ENCODE measurements at regions not wholly inside any gene's neighbourhood (a gene's known extent, or its start where the extent isn't known, plus 50 kb on each side); places are given as distances from the start of the nearest gene placed in this dataset.
"Not testable (repeated sequence)": the region's sequence is repeated elsewhere in the genome, so short reads cannot be mapped to it uniquely, and the experiment has no call there.

GRCh38 chr18:75700561-75700960 lies 273.1 kb upstream of the SMIM21 start:
- no peak for DNase-seq (ENCODE audit: extremely low read depth, low read depth)

GRCh38 chr18:75698861-75699260 lies 271.4 kb upstream of the SMIM21 start:
- no peak for DNase-seq (ENCODE audit: extremely low read depth, low read depth)

- DNase-seq (ENCODE audit: extremely low read depth, low read depth) = no peak
Observed at GRCh38 chr18:75697493-75697892, 270.0 kb upstream of the SMIM21 start.

GRCh38 chr18:75696391-75696790 lies 268.9 kb upstream of the SMIM21 start:
- no peak for DNase-seq (ENCODE audit: extremely low read depth, low read depth)

GRCh38 chr18:75694292-75694691 lies 266.8 kb upstream of the SMIM21 start:
- DNase-seq (ENCODE audit: extremely low read depth, low read depth) = no peak

GRCh38 chr18:75691483-75691882 lies 264.0 kb upstream of the SMIM21 start:
- no peak for DNase-seq (ENCODE audit: extremely low read depth, low read depth)

GRCh38 chr18:75690283-75690682 lies 262.8 kb upstream of the SMIM21 start:
- not testable (repeated sequence) for DNase-seq (ENCODE audit: extremely low read depth, low read depth)

GRCh38 chr18:75687626-75688025 lies 260.1 kb upstream of the SMIM21 start:
- no peak for DNase-seq (ENCODE audit: extremely low read depth, low read depth)

- DNase-seq (ENCODE audit: extremely low read depth, low read depth) = no peak
Observed at GRCh38 chr18:75683426-75683825, 255.9 kb upstream of the SMIM21 start.

- DNase-seq (ENCODE audit: extremely low read depth, low read depth) = no peak
Observed at GRCh38 chr18:75681538-75682115, 254.1 kb upstream of the SMIM21 start.

- no peak for DNase-seq (ENCODE audit: extremely low read depth, low read depth)
Observed at GRCh38 chr18:75679331-75679730, 251.8 kb upstream of the SMIM21 start.

- no peak for DNase-seq (ENCODE audit: extremely low read depth, low read depth)
Observed at GRCh38 chr18:75678627-75679026, 251.1 kb upstream of the SMIM21 start.

GRCh38 chr18:75677696-75678455 lies 250.4 kb upstream of the SMIM21 start:
- no peak for DNase-seq (ENCODE audit: extremely low read depth, low read depth)

- no peak for DNase-seq (ENCODE audit: extremely low read depth, low read depth)
Observed at GRCh38 chr18:75660932-75661331, 233.4 kb upstream of the SMIM21 start.

- DNase-seq (ENCODE audit: extremely low read depth, low read depth) = no peak
Observed at GRCh38 chr18:75659535-75660023, 232.1 kb upstream of the SMIM21 start.

- DNase-seq (ENCODE audit: extremely low read depth, low read depth) = no peak
Observed at GRCh38 chr18:75658330-75658729, 230.8 kb upstream of the SMIM21 start.

GRCh38 chr18:75656563-75657247 lies 229.2 kb upstream of the SMIM21 start:
- DNase-seq (ENCODE audit: extremely low read depth, low read depth) = no peak

GRCh38 chr18:75656035-75656434 lies 228.5 kb upstream of the SMIM21 start:
- no peak for DNase-seq (ENCODE audit: extremely low read depth, low read depth)

- no peak for DNase-seq (ENCODE audit: extremely low read depth, low read depth)
Observed at GRCh38 chr18:75654851-75655751, 227.6 kb upstream of the SMIM21 start.

- no peak for DNase-seq (ENCODE audit: extremely low read depth, low read depth)
Observed at GRCh38 chr18:75654386-75654785, 226.9 kb upstream of the SMIM21 start.

- no peak for DNase-seq (ENCODE audit: extremely low read depth, low read depth)
Observed at GRCh38 chr18:75652528-75652927, 225.0 kb upstream of the SMIM21 start.
